Memory B cell (primary cell): ENCODE measurements at regions not wholly inside any gene's neighbourhood (a gene's known extent, or its start where the extent isn't known, plus 50 kb on each side); places are given as distances from the start of the nearest gene placed in this dataset.
"Not testable (repeated sequence)": the region's sequence is repeated elsewhere in the genome, so short reads cannot be mapped to it uniquely, and the experiment has no call there.

Experiments
- ATAC-seq: fragments of 150-1000 bp; cut with Tn5 transposase; 2 replicates; pipeline ENCODE4 v1.10.0; 2021; ENCODE audit warnings: low read depth, mild to moderate bottlenecking, moderate library complexity
- DNase-seq, 2 donors: peaks; one replicate each; pipeline ENCODE4 v3.0.0; 2022; ENCODE audit warnings: low spot score in 2 of 2
- H3K27ac Mint-ChIP-seq: one replicate; pipeline ENCODE4 v1.8.0; 2022; ENCODE audit warnings: mild to moderate bottlenecking, moderate library complexity, mixed read lengths
- H3K27me3 Mint-ChIP-seq: one replicate; pipeline ENCODE4 v1.8.0; 2022; ENCODE audit warnings: mixed read lengths
- H3K36me3 Mint-ChIP-seq: one replicate; pipeline ENCODE4 v1.8.0; 2022; ENCODE audit warnings: mild to moderate bottlenecking, mixed read lengths
- H3K4me1 Mint-ChIP-seq: one replicate; pipeline ENCODE4 v1.8.0; 2022; ENCODE audit warnings: mixed read lengths
- H3K4me3 Mint-ChIP-seq: one replicate; pipeline ENCODE4 v1.8.0; 2022; ENCODE audit warnings: mild to moderate bottlenecking, moderate library complexity, mixed read lengths
- H3K9me3 Mint-ChIP-seq: one replicate; pipeline ENCODE4 v1.8.0; 2022; ENCODE audit warnings: mixed read lengths

- DNase-seq (no peak), ATAC-seq (no peak)
- Mint-ChIP-seq H3K36me3 (no peaks in the 10 kb centered on the region), H3K4me1 (peaks cover 3% of the 10 kb centered on the region), H3K27ac (no peak overlapping the region), H3K27me3 (peaks cover 17% of the 10 kb centered on the region), H3K9me3 (no peaks in the 10 kb centered on the region), H3K4me3 (no peak overlapping the region)
Observed at GRCh38 chr13:112207129-112207528, 140.2 kb downstream of the SOX1 start.

GRCh38 chr13:112208656-112209055 lies 141.7 kb downstream of the SOX1 start:
- no peak for DNase-seq

GRCh38 chr13:112209266-112209665 lies 142.3 kb downstream of the SOX1 start:
- ATAC-seq (no peak), DNase-seq (no peak)
- Mint-ChIP-seq H3K36me3 (no peaks in the 10 kb centered on the region), H3K27ac (no peak overlapping the region), H3K4me3 (no peak overlapping the region), H3K9me3 (no peaks in the 10 kb centered on the region), H3K4me1 (peaks cover 3% of the 10 kb centered on the region), H3K27me3 (peaks cover 11% of the 10 kb centered on the region)

More at GRCh38 chr13:112208656-112209055, 141.7 kb downstream of the SOX1 start:
- H3K9me3 Mint-ChIP-seq: no peaks in the 10 kb centered on the region
- H3K4me1 Mint-ChIP-seq: peaks cover 3% of the 10 kb centered on the region
- ATAC-seq: no peak
- H3K27me3 Mint-ChIP-seq: peaks cover 16% of the 10 kb centered on the region
- H3K36me3 Mint-ChIP-seq: no peaks in the 10 kb centered on the region
- no peak overlapping the region for H3K4me3 Mint-ChIP-seq
- no peak overlapping the region for H3K27ac Mint-ChIP-seq

- H3K4me1 Mint-ChIP-seq: peaks cover 3% of the 10 kb centered on the region
- ATAC-seq (no peak), DNase-seq (no peak)
- no peaks in the 10 kb centered on the region for H3K9me3 Mint-ChIP-seq
- no peak overlapping the region for H3K4me3 Mint-ChIP-seq
- no peaks in the 10 kb centered on the region for H3K36me3 Mint-ChIP-seq
- H3K27ac Mint-ChIP-seq: no peak overlapping the region
- H3K27me3 Mint-ChIP-seq: peaks cover 6% of the 10 kb centered on the region
Observed at GRCh38 chr13:112209711-112210110, 142.8 kb downstream of the SOX1 start.

GRCh38 chr13:112210371-112210770 lies 143.4 kb downstream of the SOX1 start:
- Mint-ChIP-seq H3K36me3 (no peaks in the 10 kb centered on the region), H3K27me3 (peaks cover 3% of the 10 kb centered on the region), H3K27ac (no peak overlapping the region), H3K4me3 (no peak overlapping the region), H3K9me3 (no peaks in the 10 kb centered on the region), H3K4me1 (no peaks in the 10 kb centered on the region)
- no peak for ATAC-seq
- no peak for DNase-seq

- Mint-ChIP-seq H3K4me3 (no peak overlapping the region), H3K9me3 (no peaks in the 10 kb centered on the region), H3K4me1 (no peaks in the 10 kb centered on the region), H3K36me3 (no peaks in the 10 kb centered on the region), H3K27ac (no peak overlapping the region), H3K27me3 (peaks cover 3% of the 10 kb centered on the region)
- ATAC-seq (no peak), DNase-seq (no peak)
Observed at GRCh38 chr13:112212533-112212932, 145.6 kb downstream of the SOX1 start.

- H3K27me3 Mint-ChIP-seq: no peaks in the 10 kb centered on the region
- H3K27ac Mint-ChIP-seq: no peak overlapping the region
- no peaks in the 10 kb centered on the region for H3K9me3 Mint-ChIP-seq
- no peak for ATAC-seq
- H3K4me1 Mint-ChIP-seq: no peaks in the 10 kb centered on the region
- no peaks in the 10 kb centered on the region for H3K36me3 Mint-ChIP-seq
- no peak overlapping the region for H3K4me3 Mint-ChIP-seq
- DNase-seq: no peak
Observed at GRCh38 chr13:112213467-112214255, 146.7 kb downstream of the SOX1 start.

GRCh38 chr13:112215871-112216270 lies 148.9 kb downstream of the SOX1 start:
- Mint-ChIP-seq H3K27ac (no peak overlapping the region), H3K9me3 (no peaks in the 10 kb centered on the region), H3K4me1 (no peaks in the 10 kb centered on the region), H3K27me3 (no peaks in the 10 kb centered on the region), H3K36me3 (no peaks in the 10 kb centered on the region), H3K4me3 (no peak overlapping the region)
- no peak for DNase-seq
- ATAC-seq: no peak

GRCh38 chr13:112217431-112217830 lies 150.5 kb downstream of the SOX1 start:
- Mint-ChIP-seq H3K4me3 (no peak overlapping the region), H3K27ac (no peak overlapping the region), H3K36me3 (no peaks in the 10 kb centered on the region), H3K9me3 (no peaks in the 10 kb centered on the region), H3K4me1 (no peaks in the 10 kb centered on the region), H3K27me3 (no peaks in the 10 kb centered on the region)
- no peak for ATAC-seq
- DNase-seq: no peak

- H3K4me3 Mint-ChIP-seq: no peak overlapping the region
- H3K36me3 Mint-ChIP-seq: no peaks in the 10 kb centered on the region
- no peaks in the 10 kb centered on the region for H3K9me3 Mint-ChIP-seq
- no peak overlapping the region for H3K27ac Mint-ChIP-seq
- H3K27me3 Mint-ChIP-seq: no peaks in the 10 kb centered on the region
- no peak for ATAC-seq
- no peaks in the 10 kb centered on the region for H3K4me1 Mint-ChIP-seq
- no peak for DNase-seq
Observed at GRCh38 chr13:112218416-112218815, 151.5 kb downstream of the SOX1 start.

- no peak overlapping the region for H3K4me3 Mint-ChIP-seq
- H3K27me3 Mint-ChIP-seq: no peaks in the 10 kb centered on the region
- H3K27ac Mint-ChIP-seq: no peak overlapping the region
- no peaks in the 10 kb centered on the region for H3K36me3 Mint-ChIP-seq
- no peaks in the 10 kb centered on the region for H3K4me1 Mint-ChIP-seq
- ATAC-seq (no peak), DNase-seq (no peak)
- peaks cover 2% of the 10 kb centered on the region for H3K9me3 Mint-ChIP-seq
Observed at GRCh38 chr13:112219740-112220139, 152.8 kb downstream of the SOX1 start.

- no peak overlapping the region for H3K4me3 Mint-ChIP-seq
- no peak overlapping the region for H3K27ac Mint-ChIP-seq
- DNase-seq: no peak
- H3K4me1 Mint-ChIP-seq: no peaks in the 10 kb centered on the region
- H3K36me3 Mint-ChIP-seq: no peaks in the 10 kb centered on the region
- H3K9me3 Mint-ChIP-seq: peaks cover 2% of the 10 kb centered on the region
- ATAC-seq: no peak
- no peaks in the 10 kb centered on the region for H3K27me3 Mint-ChIP-seq
Observed at GRCh38 chr13:112220296-112220875, 153.4 kb downstream of the SOX1 start.

- Mint-ChIP-seq H3K4me3 (no peak overlapping the region), H3K4me1 (no peaks in the 10 kb centered on the region), H3K27me3 (no peaks in the 10 kb centered on the region), H3K9me3 (peaks cover 2% of the 10 kb centered on the region), H3K36me3 (no peaks in the 10 kb centered on the region), H3K27ac (no peak overlapping the region)
- DNase-seq: no peak
- no peak for ATAC-seq
Observed at GRCh38 chr13:112220925-112221324, 154.0 kb downstream of the SOX1 start.

GRCh38 chr13:112222971-112223370 lies 153.2 kb upstream of the SPACA7 start:
- H3K4me3 Mint-ChIP-seq: no peak overlapping the region

GRCh38 chr13:112223929-112224328 lies 152.2 kb upstream of the SPACA7 start:
- H3K36me3 Mint-ChIP-seq, ATAC-seq, H3K4me3 Mint-ChIP-seq, H3K9me3 Mint-ChIP-seq, H3K4me1 Mint-ChIP-seq, DNase-seq, H3K27me3 Mint-ChIP-seq, H3K27ac Mint-ChIP-seq: not testable (repeated sequence)

More at GRCh38 chr13:112222971-112223370, 153.2 kb upstream of the SPACA7 start:
- Mint-ChIP-seq H3K4me1 (no peaks in the 10 kb centered on the region), H3K27ac (no peak overlapping the region), H3K9me3 (peaks cover 2% of the 10 kb centered on the region), H3K27me3 (no peaks in the 10 kb centered on the region), H3K36me3 (no peaks in the 10 kb centered on the region)
- DNase-seq (no peak), ATAC-seq (no peak)
